Esophagus muscularis mucosa (tissue), 4 donors: ENCODE measurements at regions not wholly inside any gene's neighbourhood (a gene's known extent, or its start where the extent isn't known, plus 50 kb on each side); places are given as distances from the start of the nearest gene placed in this dataset.
"Not testable (repeated sequence)": the region's sequence is repeated elsewhere in the genome, so short reads cannot be mapped to it uniquely, and the experiment has no call there.

Source experiments
- DNase-seq: peaks from one replicate; pipeline ENCODE4 v3.0.0-alpha.2; 2017; ENCODE audit errors: extremely low spot score
- H3K27ac ChIP-seq, 4 donors: fragments of 200-600 bp; sonication (generic); replicated peaks in 1 of 4; 1 replicate in 3 of 4; 2 replicates in 1 of 4; pipeline ENCODE4 v1.5.1; 2016 to 2019; ENCODE audit warnings: mild to moderate bottlenecking in 1 of 4
- H3K27me3 ChIP-seq, 4 donors: fragments of 200-600 bp; sonication (generic); one replicate each; pipeline versions ENCODE4 v1.5.1 to v1.6.0; 2016 to 2019
- H3K36me3 ChIP-seq, 4 donors: fragments of 200-600 bp; sonication (generic); one replicate each; pipeline ENCODE4 v1.5.1; 2016 to 2019
- H3K4me1 ChIP-seq, 4 donors: fragments of 200-600 bp; sonication (generic); one replicate each; pipeline ENCODE4 v1.5.1; 2016 to 2019
- H3K4me3 ChIP-seq, 4 donors: fragments of 200-600 bp; sonication (generic); 1 replicate in 2 of 4; 2 replicates in 2 of 4; pipeline ENCODE4 v1.5.1; 2016 to 2019; ENCODE audit warnings: mild to moderate bottlenecking in 4 of 4, moderate library complexity in 1 of 4
- H3K9me3 ChIP-seq, 4 donors: fragments of 200-600 bp; sonication (generic); 1 replicate in 3 of 4; 2 replicates in 1 of 4; pipeline ENCODE4 v1.5.1; 2016 to 2019
- EP300 ChIP-seq: sonication (generic); formaldehyde crosslinking; IDR thresholded peaks from one replicate; pipeline ENCODE4 v1.6.1; 2017; ENCODE audit warnings: antibody characterized with exemption
- POLR2A ChIP-seq: fragments of 450-650 bp; IDR thresholded peaks from one replicate; pipeline ENCODE4 v1.6.1; 2017; ENCODE audit warnings: antibody characterized with exemption, moderate library complexity, mild to moderate bottlenecking, low read depth
- POLR2AphosphoS5 ChIP-seq, 2 donors: sonication (generic); formaldehyde crosslinking; IDR thresholded peaks; one replicate each; pipeline ENCODE4 v1.6.1; 2017; ENCODE audit warnings: antibody characterized with exemption in 2 of 2
- WGBS: methylation state at CpG from one replicate; pipeline ENCODE4 v1.1.5; 2018; 5-methylcytosine and 5-hydroxymethylcytosine counted together
- intact Hi-C: fragments of 100-400 bp; cut with DNase I; formaldehyde crosslinking; loops from one replicate; pipeline ENCODE4 v1.15.1; 2023
- TF ChIP-seq, protein P1 (sequence below), 3 experiments: fragments of 200-600 bp in 2 of 3; fragments of 450-650 bp in 1 of 3; sonication (generic) in 2 of 3; IDR thresholded peaks; one replicate each; pipeline ENCODE4 v1.5.1; 2017 to 2019; ENCODE audit warnings: antibody characterized with exemption in 3 of 3, mild to moderate bottlenecking in 2 of 3, moderate library complexity in 1 of 3

DNA sequence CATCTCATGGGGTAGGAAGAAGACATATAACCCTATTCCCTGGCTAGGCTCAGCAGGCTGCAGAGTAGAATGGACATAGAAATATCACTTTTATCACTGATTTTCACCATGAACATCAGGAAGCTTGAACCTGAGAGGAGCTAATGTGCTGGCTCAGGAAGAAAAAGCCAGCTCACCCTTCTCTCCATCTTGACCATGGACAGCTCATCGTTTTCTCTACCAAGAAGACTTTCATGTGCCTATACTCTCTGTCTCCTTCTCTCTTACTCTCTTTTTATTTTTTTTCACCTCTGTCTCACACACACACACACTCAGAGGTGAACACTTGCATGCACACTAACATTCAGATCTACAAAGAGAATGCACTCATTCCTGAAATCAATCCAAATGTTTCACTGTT, 372.8 kb upstream of the CNTNAP5 start:
- Histone ChIP-seq H3K4me1 (no peaks in the 10 kb centered on the region), H3K9me3 (no peaks in the 10 kb centered on the region), H3K4me3 (no peak overlapping the region), H3K27me3 (no peaks in the 10 kb centered on the region), H3K36me3 (no peaks in the 10 kb centered on the region), H3K27ac (no peak overlapping the region)
- DNase-seq = no peak
- TF ChIP-seq POLR2A = no peak
- no peak for TF ChIP-seq POLR2AphosphoS5 (IDR thresholded peaks at IDR 0.05)
- TF ChIP-seq EP300 = no peak
- TF ChIP-seq, protein P1, sequence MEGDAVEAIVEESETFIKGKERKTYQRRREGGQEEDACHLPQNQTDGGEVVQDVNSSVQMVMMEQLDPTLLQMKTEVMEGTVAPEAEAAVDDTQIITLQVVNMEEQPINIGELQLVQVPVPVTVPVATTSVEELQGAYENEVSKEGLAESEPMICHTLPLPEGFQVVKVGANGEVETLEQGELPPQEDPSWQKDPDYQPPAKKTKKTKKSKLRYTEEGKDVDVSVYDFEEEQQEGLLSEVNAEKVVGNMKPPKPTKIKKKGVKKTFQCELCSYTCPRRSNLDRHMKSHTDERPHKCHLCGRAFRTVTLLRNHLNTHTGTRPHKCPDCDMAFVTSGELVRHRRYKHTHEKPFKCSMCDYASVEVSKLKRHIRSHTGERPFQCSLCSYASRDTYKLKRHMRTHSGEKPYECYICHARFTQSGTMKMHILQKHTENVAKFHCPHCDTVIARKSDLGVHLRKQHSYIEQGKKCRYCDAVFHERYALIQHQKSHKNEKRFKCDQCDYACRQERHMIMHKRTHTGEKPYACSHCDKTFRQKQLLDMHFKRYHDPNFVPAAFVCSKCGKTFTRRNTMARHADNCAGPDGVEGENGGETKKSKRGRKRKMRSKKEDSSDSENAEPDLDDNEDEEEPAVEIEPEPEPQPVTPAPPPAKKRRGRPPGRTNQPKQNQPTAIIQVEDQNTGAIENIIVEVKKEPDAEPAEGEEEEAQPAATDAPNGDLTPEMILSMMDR (IDR thresholded peaks at IDR 0.05) = no peak
- 87% methylated on average over 1 of the region's 1 CpG for whole genome bisulfite sequencing
- intact Hi-C loops = no loop called here

DNA sequence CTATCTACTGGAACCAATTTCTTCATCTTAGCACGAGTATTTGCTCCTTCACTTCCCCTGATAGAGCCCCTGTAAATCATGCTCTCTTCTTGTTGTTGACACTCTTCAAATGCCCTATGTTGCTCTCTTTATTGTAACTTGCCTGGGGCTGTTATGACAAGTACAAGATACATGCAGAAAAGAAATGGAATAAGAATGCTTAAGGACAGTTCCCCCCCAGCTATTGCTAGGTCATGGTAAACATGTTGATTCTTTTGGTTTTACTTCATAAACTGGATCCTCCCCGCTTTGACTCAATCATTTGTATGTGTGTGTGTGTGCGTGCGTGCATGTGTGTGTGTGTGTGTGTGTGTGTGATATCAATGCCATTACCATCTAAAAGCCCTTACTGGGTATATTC, 368.5 kb upstream of the CNTNAP5 start:
- Histone ChIP-seq H3K27ac (no peak overlapping the region), H3K36me3 (no peaks in the 10 kb centered on the region), H3K4me3 (no peak overlapping the region), H3K27me3 (no peaks in the 10 kb centered on the region), H3K9me3 (no peaks in the 10 kb centered on the region), H3K4me1 (no peaks in the 10 kb centered on the region)
- DNase-seq = no peak
- intact Hi-C loops = no loop called here
- WGBS = 58% methylated on average over 4 of the region's 4 CpGs
- TF ChIP-seq POLR2AphosphoS5 (IDR thresholded peaks at IDR 0.05) = no peak
- TF ChIP-seq EP300 = no peak
- TF ChIP-seq, protein P1 (IDR thresholded peaks at IDR 0.05) = no peak
- no peak for TF ChIP-seq POLR2A

DNA sequence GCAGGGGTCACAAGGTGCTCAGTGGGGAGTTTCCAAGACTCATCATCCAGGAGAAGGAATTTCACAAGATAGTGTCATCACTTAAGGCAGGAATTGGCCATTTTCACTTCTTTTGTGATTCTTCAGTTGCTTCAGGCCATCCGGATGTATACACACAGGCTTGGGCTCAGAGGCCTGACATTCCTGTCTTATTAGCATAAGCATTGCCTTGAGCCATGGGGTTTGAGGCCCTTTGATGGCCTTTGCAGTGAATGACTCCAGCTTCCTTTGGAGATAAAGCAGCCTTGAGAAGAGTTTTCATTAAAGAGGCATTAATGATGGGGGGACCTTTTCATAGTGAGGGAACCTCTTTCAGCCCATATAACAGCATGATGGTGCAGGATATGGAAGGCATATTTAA, 366.0 kb upstream of the CNTNAP5 start:
- 88% methylated on average over 1 of the region's 1 CpG for WGBS

DNA sequence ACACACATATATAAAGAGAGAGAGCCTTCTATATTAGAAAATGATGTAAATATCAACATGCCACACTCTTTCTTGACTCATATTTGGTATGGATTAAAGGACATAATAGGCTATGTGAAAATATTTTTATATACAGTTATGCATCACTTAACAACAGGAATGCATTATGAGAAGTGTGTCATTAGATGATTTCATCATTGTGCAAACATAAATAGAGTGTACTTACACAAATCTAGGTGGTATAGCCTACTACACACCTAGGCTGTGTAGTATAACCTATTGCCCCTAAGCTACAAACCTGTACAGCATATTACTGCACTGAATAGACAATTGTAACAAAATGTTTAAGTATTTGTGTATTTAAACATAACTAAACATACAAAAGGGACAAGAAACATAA, 354.8 kb upstream of the CNTNAP5 start:
- H3K4me1 ChIP-seq = peaks cover 0 to 6% (median 0%) of the 10 kb centered on the region in 4 donors
- H3K4me3 ChIP-seq = no peak overlapping the region
- DNase-seq = no peak
- no peaks in the 10 kb centered on the region for H3K9me3 ChIP-seq
- no peaks in the 10 kb centered on the region for H3K27me3 ChIP-seq
- TF ChIP-seq POLR2AphosphoS5 (IDR thresholded peaks at IDR 0.05) (no peak), EP300 (no peak), POLR2A (no peak)
- TF ChIP-seq, protein P1 (IDR thresholded peaks at IDR 0.05) = no peak
- H3K27ac ChIP-seq = no peak overlapping the region
- intact Hi-C loops = no loop called here
- no peaks in the 10 kb centered on the region for H3K36me3 ChIP-seq

More for the DNA sequence above, 366.0 kb upstream of the CNTNAP5 start:
- Histone ChIP-seq H3K4me1 (no peaks in the 10 kb centered on the region), H3K9me3 (no peaks in the 10 kb centered on the region), H3K4me3 (no peak overlapping the region), H3K27ac (no peak overlapping the region), H3K36me3 (no peaks in the 10 kb centered on the region), H3K27me3 (no peaks in the 10 kb centered on the region)
- intact Hi-C loops = no loop called here
- no peak for TF ChIP-seq POLR2A
- DNase-seq = no peak

DNA sequence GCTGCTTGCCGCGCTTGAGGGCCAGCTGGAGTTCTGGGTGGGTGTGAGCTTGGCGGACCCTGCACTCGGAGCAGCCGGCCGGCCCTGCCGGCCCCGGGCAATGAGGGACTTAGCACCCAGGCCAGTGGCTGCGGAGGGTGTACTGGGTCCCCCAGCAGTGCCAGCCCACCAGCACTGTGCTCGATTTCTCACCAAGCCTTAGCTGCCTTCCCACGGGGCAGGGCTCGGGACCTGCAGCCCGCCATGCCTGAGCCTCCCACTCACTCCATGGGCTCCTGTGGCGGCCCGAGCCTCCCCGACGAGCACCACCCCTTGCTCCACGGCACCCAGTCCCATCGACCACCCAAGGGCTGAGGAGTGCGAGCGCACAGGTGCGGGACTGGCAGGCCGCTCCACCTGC, 341.3 kb upstream of the CNTNAP5 start:
- DNase-seq, H3K4me3 ChIP-seq, H3K9me3 ChIP-seq, H3K27ac ChIP-seq, intact Hi-C loops, H3K36me3 ChIP-seq, H3K4me1 ChIP-seq, H3K27me3 ChIP-seq: not testable (repeated sequence)
- WGBS = 93% methylated on average over 16 of the region's 23 CpGs

DNA sequence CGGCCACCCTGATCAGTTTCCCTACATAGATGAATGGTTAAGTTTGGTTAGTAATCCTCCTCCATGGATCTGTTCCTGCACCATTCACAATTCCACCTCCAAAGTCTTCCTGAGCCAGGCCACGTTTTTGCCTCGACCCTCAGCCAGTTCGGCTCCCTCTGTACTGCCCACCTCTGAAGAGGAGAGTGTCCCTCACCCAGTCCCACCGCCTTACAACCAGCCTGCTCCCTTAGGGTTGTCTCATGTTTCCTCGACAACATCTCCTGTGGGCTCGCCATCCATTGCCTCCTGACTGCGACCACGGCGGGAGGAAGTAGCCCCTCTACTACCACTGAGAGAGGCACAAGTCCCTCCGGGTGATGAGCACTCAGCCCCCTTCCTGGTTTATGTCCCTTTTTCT, 338.0 kb upstream of the CNTNAP5 start:
- H3K36me3 ChIP-seq = no peaks in the 10 kb centered on the region
- H3K9me3 ChIP-seq = no peaks in the 10 kb centered on the region
- intact Hi-C loops = no loop called here
- 94% methylated on average over 11 of the region's 11 CpGs for WGBS
- TF ChIP-seq POLR2A (no peak), POLR2AphosphoS5 (IDR thresholded peaks at IDR 0.05) (no peak)
- DNase-seq = no peak
- no peaks in the 10 kb centered on the region for H3K27me3 ChIP-seq
- no peak overlapping the region for H3K27ac ChIP-seq
- no peaks in the 10 kb centered on the region for H3K4me1 ChIP-seq
- H3K4me3 ChIP-seq = no peak overlapping the region
